Activated naive CD4-positive, alpha-beta T cell treated with anti-CD3 and anti-CD28 coated beads for 36 hours (primary cell): ENCODE measurements at regions not wholly inside any gene's neighbourhood (a gene's known extent, or its start where the extent isn't known, plus 50 kb on each side); places are given as distances from the start of the nearest gene placed in this dataset.
"Not testable (repeated sequence)": the region's sequence is repeated elsewhere in the genome, so short reads cannot be mapped to it uniquely, and the experiment has no call there.

ENCODE experiments used
- CTCF ChIA-PET: fragments of 350-600 bp; sonication (Branson Sonifier 250); formaldehyde crosslinking; loops from one replicate; lab custom pipeline; 2021; ENCODE audit warnings: antibody characterized with exemption; lab: Charles Lee
- DNase-seq: peaks from one replicate; pipeline ENCODE4 v3.0.0-alpha.2; 2020
- H3K27ac Mint-ChIP-seq: one replicate; pipeline ENCODE4 v1.8.0; 2021; ENCODE audit warnings: mild to moderate bottlenecking, mixed read lengths
- H3K27me3 Mint-ChIP-seq: one replicate; pipeline ENCODE4 v1.8.0; 2021; ENCODE audit warnings: low read depth, mixed read lengths
- H3K36me3 Mint-ChIP-seq: one replicate; pipeline ENCODE4 v1.8.0; 2021; ENCODE audit warnings: low read depth, mixed read lengths
- H3K4me1 Mint-ChIP-seq: one replicate; pipeline ENCODE4 v1.8.0; 2021; ENCODE audit warnings: low read depth, mixed read lengths
- H3K4me3 Mint-ChIP-seq: one replicate; pipeline ENCODE4 v1.8.0; 2021; ENCODE audit warnings: mild to moderate bottlenecking, moderate library complexity, mixed read lengths
- H3K9me3 Mint-ChIP-seq: one replicate; pipeline ENCODE4 v1.8.0; 2021; ENCODE audit warnings: mixed read lengths
- intact Hi-C: fragments of 100-400 bp; cut with micrococcal nuclease; formaldehyde crosslinking; loops from one replicate; pipeline ENCODE4 v1.15.1; 2023

DNA sequence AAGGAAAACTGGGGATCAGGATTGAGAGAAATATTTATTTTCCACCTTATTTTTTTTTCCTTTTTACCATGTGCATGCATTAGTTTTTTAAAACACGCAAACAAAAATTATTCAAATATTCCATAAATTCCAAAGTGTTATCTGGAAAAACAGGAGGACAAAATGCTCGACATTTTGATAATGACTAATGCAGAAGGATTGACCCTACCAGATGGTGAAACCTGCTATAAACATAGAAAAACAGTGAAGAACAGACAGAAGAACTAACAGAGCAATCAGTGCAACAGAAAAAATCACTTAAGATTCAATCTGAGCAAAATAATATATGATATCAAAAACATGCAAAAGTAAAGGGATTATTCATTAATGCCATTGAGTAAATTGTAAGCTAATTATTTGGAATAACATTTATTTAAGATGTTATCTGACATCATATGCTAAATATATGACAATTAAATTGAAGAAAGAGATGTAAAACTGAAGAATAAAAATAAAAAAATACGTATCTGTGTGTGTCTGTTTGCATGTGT lies 218.4 kb downstream of the LMBRD1 start:
- intact Hi-C loops: no loop called here
- no peak overlapping the region for H3K27ac Mint-ChIP-seq
- no peaks in the 10 kb centered on the region for H3K9me3 Mint-ChIP-seq
- no peak for DNase-seq
- peaks cover 2% of the 10 kb centered on the region for H3K4me1 Mint-ChIP-seq
- CTCF ChIA-PET: no interaction called here
- peaks cover 10% of the 10 kb centered on the region for H3K27me3 Mint-ChIP-seq
- no peaks in the 10 kb centered on the region for H3K36me3 Mint-ChIP-seq
- no peak overlapping the region for H3K4me3 Mint-ChIP-seq

DNA sequence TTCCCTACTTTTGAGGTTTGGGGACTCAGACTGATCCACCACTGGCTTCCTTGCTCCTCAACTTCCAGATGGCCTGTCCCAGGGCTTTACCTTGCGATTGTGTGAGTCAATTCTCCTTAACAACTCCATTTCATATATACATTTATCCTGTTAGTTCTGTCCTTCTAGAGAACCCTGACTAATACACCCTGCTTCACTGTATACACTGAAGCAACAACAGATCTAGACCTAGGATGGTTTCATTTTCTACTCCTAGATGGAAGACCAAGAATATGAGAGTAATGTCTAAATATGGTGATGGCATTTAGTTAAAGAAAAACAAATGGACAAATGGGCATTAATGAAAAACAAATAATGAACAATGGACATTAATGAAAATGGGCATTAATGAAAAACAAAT lies 225.6 kb downstream of the LMBRD1 start:
- intact Hi-C loops: no loop called here
- CTCF ChIA-PET: interaction anchor here (0.6 kb wide), 1 partner anchor 368 kb away, joined by 3 read pairs; no protein-coding TSS in a partner anchor
- Mint-ChIP-seq H3K4me3 (no peak overlapping the region), H3K27ac (no peak overlapping the region), H3K36me3 (no peaks in the 10 kb centered on the region), H3K4me1 (no peaks in the 10 kb centered on the region), H3K9me3 (no peaks in the 10 kb centered on the region), H3K27me3 (peaks cover 9% of the 10 kb centered on the region)
- DNase-seq: no peak

- H3K4me1 Mint-ChIP-seq: no peaks in the 10 kb centered on the region
- intact Hi-C loops: no loop called here
- DNase-seq: no peak
- H3K27ac Mint-ChIP-seq: no peak overlapping the region
- H3K9me3 Mint-ChIP-seq: peaks cover 2% of the 10 kb centered on the region
- H3K4me3 Mint-ChIP-seq: no peak overlapping the region
- H3K27me3 Mint-ChIP-seq: peaks cover 9% of the 10 kb centered on the region
- CTCF ChIA-PET: no interaction called here
- no peaks in the 10 kb centered on the region for H3K36me3 Mint-ChIP-seq
These were observed 226.7 kb downstream of the LMBRD1 start for GRCh38 chr6:69570106-69570505.

GRCh38 chr6:69560597-69560996 lies 236.2 kb downstream of the LMBRD1 start:
- CTCF ChIA-PET, H3K9me3 Mint-ChIP-seq: not testable (repeated sequence)

DNA sequence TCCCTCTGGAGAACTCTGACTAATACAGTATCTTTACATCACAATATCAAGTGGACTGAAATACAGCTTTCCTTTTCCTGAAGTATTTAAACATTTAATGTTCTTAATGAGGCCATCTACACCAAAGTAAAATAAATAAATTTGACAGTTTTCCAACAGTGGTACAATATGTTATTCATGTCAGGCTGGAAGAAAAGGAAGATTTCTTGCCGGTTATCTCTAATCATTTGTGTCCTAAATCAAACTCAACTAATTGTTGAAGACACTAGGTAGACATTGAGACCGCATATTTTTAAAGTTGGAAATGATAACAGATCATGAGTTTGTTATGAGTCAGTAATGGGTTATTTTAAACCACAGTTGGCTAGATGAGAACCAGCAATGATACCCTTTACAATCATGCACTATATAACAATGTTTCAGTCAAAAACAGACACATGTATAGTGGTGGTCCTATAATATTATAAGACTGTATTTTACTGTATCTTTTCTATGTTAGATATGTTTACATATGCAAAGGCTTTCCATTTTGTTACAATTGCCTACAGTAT lies 241.6 kb downstream of the LMBRD1 start:
- Mint-ChIP-seq H3K4me3 (no peak overlapping the region), H3K27me3 (peaks cover 5% of the 10 kb centered on the region), H3K27ac (no peak overlapping the region), H3K36me3 (no peaks in the 10 kb centered on the region), H3K4me1 (no peaks in the 10 kb centered on the region), H3K9me3 (no peaks in the 10 kb centered on the region)
- intact Hi-C loops: no loop called here
- no peak for DNase-seq
- CTCF ChIA-PET: no interaction called here

More at GRCh38 chr6:69560597-69560996, 236.2 kb downstream of the LMBRD1 start:
- H3K27me3 Mint-ChIP-seq: peaks cover 14% of the 10 kb centered on the region
- DNase-seq, H3K4me1 Mint-ChIP-seq, H3K4me3 Mint-ChIP-seq, intact Hi-C loops, H3K36me3 Mint-ChIP-seq, H3K27ac Mint-ChIP-seq: not testable (repeated sequence)

- H3K27ac Mint-ChIP-seq: no peak overlapping the region
- intact Hi-C loops: no loop called here
These were observed 254.3 kb downstream of the LMBRD1 start for GRCh38 chr6:69542494-69542893.

GRCh38 chr6:69527921-69528476 lies 268.8 kb downstream of the LMBRD1 start:
- no peak overlapping the region for H3K4me3 Mint-ChIP-seq
- H3K9me3 Mint-ChIP-seq: no peaks in the 10 kb centered on the region
- CTCF ChIA-PET: no interaction called here
- no peak overlapping the region for H3K27ac Mint-ChIP-seq
- intact Hi-C loops: no loop called here
- H3K27me3 Mint-ChIP-seq: no peaks in the 10 kb centered on the region
- DNase-seq: no peak
- no peaks in the 10 kb centered on the region for H3K4me1 Mint-ChIP-seq
- H3K36me3 Mint-ChIP-seq: no peaks in the 10 kb centered on the region

More at GRCh38 chr6:69542494-69542893, 254.3 kb downstream of the LMBRD1 start:
- Mint-ChIP-seq H3K27me3 (no peaks in the 10 kb centered on the region), H3K4me1 (no peaks in the 10 kb centered on the region), H3K4me3 (no peak overlapping the region), H3K9me3 (no peaks in the 10 kb centered on the region), H3K36me3 (no peaks in the 10 kb centered on the region)
- no peak for DNase-seq
- CTCF ChIA-PET: no interaction called here

- H3K9me3 Mint-ChIP-seq, H3K4me3 Mint-ChIP-seq, H3K27ac Mint-ChIP-seq, H3K36me3 Mint-ChIP-seq, CTCF ChIA-PET, DNase-seq, H3K4me1 Mint-ChIP-seq, H3K27me3 Mint-ChIP-seq, intact Hi-C loops: not testable (repeated sequence)
These were observed 281.3 kb downstream of the LMBRD1 start for GRCh38 chr6:69515480-69515879.

GRCh38 chr6:69494595-69494994 lies 302.2 kb downstream of the LMBRD1 start:
- Mint-ChIP-seq H3K9me3 (peaks cover 8% of the 10 kb centered on the region), H3K4me1 (no peaks in the 10 kb centered on the region), H3K27me3 (peaks cover 2% of the 10 kb centered on the region), H3K36me3 (no peaks in the 10 kb centered on the region), H3K27ac (no peak overlapping the region), H3K4me3 (no peak overlapping the region)
- intact Hi-C loops: no loop called here
- CTCF ChIA-PET: no interaction called here
- DNase-seq: no peak

- peaks cover 11% of the 10 kb centered on the region for H3K9me3 Mint-ChIP-seq
- H3K4me3 Mint-ChIP-seq: no peak overlapping the region
- intact Hi-C loops: loop anchor here (5.0 kb wide), 1 partner anchor 853 kb away; the partner anchor contains the start of gene ADGRB3
- H3K4me1 Mint-ChIP-seq: no peaks in the 10 kb centered on the region
- H3K27ac Mint-ChIP-seq: no peak overlapping the region
- no peak for DNase-seq
- H3K27me3 Mint-ChIP-seq: peaks cover 2% of the 10 kb centered on the region
- CTCF ChIA-PET: no interaction called here
- no peaks in the 10 kb centered on the region for H3K36me3 Mint-ChIP-seq
These were observed 306.8 kb downstream of the LMBRD1 start for GRCh38 chr6:69489970-69490369.

DNA sequence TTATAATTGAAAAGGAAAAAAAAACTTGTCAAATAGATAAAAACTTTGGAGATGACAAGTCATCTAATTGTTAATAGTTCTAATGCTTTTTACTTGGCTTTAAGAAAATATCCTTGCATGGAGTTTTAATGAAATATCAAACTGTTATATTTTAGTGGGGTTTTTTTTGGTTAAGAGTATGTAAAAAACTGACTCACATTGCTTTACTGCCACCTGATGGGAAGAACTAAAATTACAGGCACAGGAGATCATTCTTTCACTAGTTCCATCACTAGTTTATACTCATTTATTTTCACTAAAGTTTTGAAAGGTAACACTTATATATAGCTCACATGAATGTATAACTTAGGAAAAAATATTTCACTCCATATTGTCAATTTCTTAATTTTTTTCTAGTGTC lies 309.1 kb downstream of the LMBRD1 start:
- H3K4me3 Mint-ChIP-seq: no peak overlapping the region
- H3K4me1 Mint-ChIP-seq: no peaks in the 10 kb centered on the region
- DNase-seq: no peak
- intact Hi-C loops: loop anchor here (5.0 kb wide), 1 partner anchor 850 kb away; the partner anchor contains the start of gene ADGRB3
- no peaks in the 10 kb centered on the region for H3K36me3 Mint-ChIP-seq
- peaks cover 6% of the 10 kb centered on the region for H3K9me3 Mint-ChIP-seq
- H3K27ac Mint-ChIP-seq: no peak overlapping the region
- CTCF ChIA-PET: interaction anchor here (0.6 kb wide), 1 partner anchor 675 kb away, joined by 3 read pairs; no protein-coding TSS in a partner anchor
- peaks cover 2% of the 10 kb centered on the region for H3K27me3 Mint-ChIP-seq

- no peak overlapping the region for H3K27ac Mint-ChIP-seq
- no peaks in the 10 kb centered on the region for H3K36me3 Mint-ChIP-seq
- no peaks in the 10 kb centered on the region for H3K9me3 Mint-ChIP-seq
- no peaks in the 10 kb centered on the region for H3K27me3 Mint-ChIP-seq
- no peak for DNase-seq
- H3K4me3 Mint-ChIP-seq: no peak overlapping the region
- CTCF ChIA-PET: no interaction called here
- H3K4me1 Mint-ChIP-seq: no peaks in the 10 kb centered on the region
- intact Hi-C loops: no loop called here
These were observed 329.7 kb downstream of the LMBRD1 start for GRCh38 chr6:69466979-69467570.

- no peak for DNase-seq
- CTCF ChIA-PET: interaction anchor here (0.6 kb wide), 1 partner anchor 643 kb away, joined by 4 read pairs; no protein-coding TSS in a partner anchor
- Mint-ChIP-seq H3K9me3 (no peaks in the 10 kb centered on the region), H3K4me1 (no peaks in the 10 kb centered on the region), H3K27me3 (no peaks in the 10 kb centered on the region), H3K36me3 (no peaks in the 10 kb centered on the region), H3K27ac (no peak overlapping the region), H3K4me3 (no peak overlapping the region)
- intact Hi-C loops: no loop called here
These were observed 330.9 kb downstream of the LMBRD1 start for GRCh38 chr6:69465866-69466265.
